Heart right ventricle (tissue), 16 donors: ENCODE measurements at regions not wholly inside any gene's neighbourhood (a gene's known extent, or its start where the extent isn't known, plus 50 kb on each side); places are given as distances from the start of the nearest gene placed in this dataset.

ENCODE experiments used
- ATAC-seq, 8 donors: fragments of 200-7000 bp; cut with Tn5 transposase; one replicate each; pipeline ENCODE4 v1.9.1; 2020; ENCODE audit warnings: mild to moderate bottlenecking in 8 of 8, moderate library complexity in 8 of 8, moderate number of reproducible peaks in 1 of 8
- DNase-seq, 2 donors: peaks; one replicate each; pipeline ENCODE4 v3.0.0-alpha.2; 2020
- H3K27ac ChIP-seq, 10 donors: fragments of 200-600 bp; sonication (generic) in 2 of 10; one replicate each; pipeline versions ENCODE4 v1.5.0 to v1.8.0; 2020 to 2022; ENCODE audit warnings: mild to moderate bottlenecking in 3 of 10
- H3K27me3 ChIP-seq, 7 donors: fragments of 200-600 bp; one replicate each; pipeline ENCODE4 v1.8.0; 2021 to 2022; ENCODE audit warnings: mild to moderate bottlenecking in 2 of 7
- H3K36me3 ChIP-seq, 9 donors: fragments of 200-600 bp; sonication (generic) in 1 of 9; one replicate each; pipeline versions ENCODE4 v1.5.0 to v1.8.0; 2020 to 2022; ENCODE audit warnings: mild to moderate bottlenecking in 2 of 9
- H3K4me1 ChIP-seq, 9 donors: fragments of 200-600 bp; sonication (generic) in 1 of 9; one replicate each; pipeline versions ENCODE4 v1.5.0 to v1.8.0; 2020 to 2022; ENCODE audit warnings: mild to moderate bottlenecking in 4 of 9
- H3K4me3 ChIP-seq, 10 donors: fragments of 200-600 bp; sonication (generic) in 2 of 10; one replicate each; pipeline versions ENCODE4 v1.5.0 to v1.8.0; 2020 to 2022; ENCODE audit warnings: mild to moderate bottlenecking in 7 of 10, moderate library complexity in 2 of 10
- H3K9me3 ChIP-seq, 11 donors: fragments of 200-600 bp in 10 of 11; sonication (generic) in 2 of 11; one replicate each; pipeline versions ENCODE4 v1.5.0 to v1.8.0; 2013 to 2022; ENCODE audit warnings: mild to moderate bottlenecking in 2 of 11, control low read depth in 1 of 11, moderate library complexity in 1 of 11
- CTCF ChIP-seq, 9 donors: fragments of 200-600 bp; sonication (generic) in 2 of 9; IDR thresholded peaks; one replicate each; pipeline versions ENCODE4 v1.5.0 to v1.8.0; 2021 to 2022; ENCODE audit warnings: antibody characterized with exemption in 9 of 9, mild to moderate bottlenecking in 5 of 9, moderate library complexity in 1 of 9
- WGBS, 2 donors: extraction: QIAGEN DNeasy Blood & Tissue Kit; methylation state at CpG; one replicate each; pipeline ENCODE4 v1.1.7; 2013; ENCODE audit warnings: inconsistent platforms in 1 of 2; 5-methylcytosine and 5-hydroxymethylcytosine counted together
- intact Hi-C, 10 donors: fragments of 100-400 bp; cut with DNase I; formaldehyde crosslinking; loops; one replicate each; pipeline versions ENCODE4 v1.11.1 to v1.14.2; 2022
- donor health status: Arrhythmogenic right ventricular cardiomyopathy.
- donor health status: ischemic (EF 13 %, LVEDD 7.1; RV severe dilation, severe dysfunction).
- donor health status: healthy with polysubstance abuse.
- donor health status: DM: no; HTN: yes; CAD: no.
- donor health status: DM: no; HTN: no; CAD: no.
- donor health status: ischemic (EF 25% LVEDD 6.9; RV normal size, moderate dysfunction).
- donor health status: ischemic (EF 25% LVEDD 5.7; RV mildly dilated, moderate dysfunction).
- donor health status: healthy.
- donor health status: DM: yes; HTN: yes; CAD: no.
- donor health status: Ischemic cardiomyopathy.
- donor health status: ischemic (EF 35%, LVEDD 5.7; RV mildly dilated, moderate dysfunction).
- donor health status: nonischemic (EF 11% LVEDD 7.7; RV severe dilation, severe dysfunction).
- donor health status: DM: yes; HTN: yes; CAD: no.
- donor health status: PGD.
- donor health status: ischemic (EF 29% LVEDD 5.4; RV normal size, mild dysfunction).
- donor health status: nonischemic (EF 23%, LVEDD 6.1; RV moderate dilation, normal function).

- Histone ChIP-seq H3K27ac (no peak overlapping the region), H3K4me1 (no peaks in the 10 kb centered on the region), H3K36me3 (no peaks in the 10 kb centered on the region), H3K27me3 (peaks cover 4 to 69% (median 31%) of the 10 kb centered on the region in 7 donors), H3K4me3 (no peak overlapping the region), H3K9me3 (no peaks in the 10 kb centered on the region)
- ATAC-seq: no peak
- 69 to 73% methylated on average over 17 of the region's 17 CpGs for WGBS, 2 donors
- intact Hi-C loops: no loop called here
- TF ChIP-seq CTCF (IDR thresholded peaks at IDR 0.05): no peak
- no peak for DNase-seq
Observed at GRCh38 chr22:48551716-48552268, 1275.9 kb downstream of the BRD1 start.

- WGBS, 2 donors: 86 to 90% methylated on average over 10 of the region's 10 CpGs
- no peak overlapping the region for H3K27ac ChIP-seq
- DNase-seq: no peak
- intact Hi-C loops: no loop called here
- no peaks in the 10 kb centered on the region for H3K36me3 ChIP-seq
- no peak for TF ChIP-seq CTCF (IDR thresholded peaks at IDR 0.05)
- ATAC-seq: no peak
- H3K9me3 ChIP-seq: no peaks in the 10 kb centered on the region
- H3K27me3 ChIP-seq: peaks cover 4 to 66% (median 28%) of the 10 kb centered on the region in 7 donors
- no peak overlapping the region for H3K4me3 ChIP-seq
- no peaks in the 10 kb centered on the region for H3K4me1 ChIP-seq
Observed at GRCh38 chr22:48551061-48551460, 1276.6 kb downstream of the BRD1 start.

DNA sequence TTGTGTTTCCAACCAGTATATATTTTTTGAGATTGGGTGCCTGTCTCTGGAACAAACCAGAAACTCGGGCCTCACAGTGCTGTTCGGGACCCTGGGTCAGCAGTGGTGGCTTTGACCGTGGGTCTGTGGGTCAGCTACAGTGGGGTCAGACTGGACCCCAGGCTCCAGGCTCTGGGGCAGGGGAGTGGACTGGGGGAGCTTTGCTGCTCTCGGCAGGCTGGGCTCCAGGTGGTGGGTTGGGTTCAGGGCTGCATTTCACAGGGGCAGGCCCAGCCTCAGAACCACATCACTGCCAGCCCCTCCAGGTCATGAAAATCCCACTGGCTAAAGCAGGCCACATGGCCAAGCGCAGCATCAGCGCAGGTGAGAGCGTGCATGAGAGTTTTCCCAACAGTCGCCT is 1279.3 kb downstream of the BRD1 start:
- no peak for TF ChIP-seq CTCF (IDR thresholded peaks at IDR 0.05)
- no peak for DNase-seq

GRCh38 chr22:48547971-48548370 is 1279.7 kb downstream of the BRD1 start:
- ATAC-seq (no peak), DNase-seq (no peak)
- intact Hi-C loops: no loop called here
- Histone ChIP-seq H3K9me3 (no peaks in the 10 kb centered on the region), H3K27ac (no peak overlapping the region), H3K4me1 (no peaks in the 10 kb centered on the region), H3K27me3 (peaks cover 0 to 54% (median 32%) of the 10 kb centered on the region in 7 donors), H3K4me3 (no peak overlapping the region), H3K36me3 (no peaks in the 10 kb centered on the region)
- TF ChIP-seq CTCF (IDR thresholded peaks at IDR 0.05): no peak
- 79 to 80% methylated on average over 13 of the region's 13 CpGs for WGBS, 2 donors

More for the DNA sequence above, 1279.3 kb downstream of the BRD1 start:
- 86 to 90% methylated on average over 8 of the region's 8 CpGs for WGBS, 2 donors
- no peaks in the 10 kb centered on the region for H3K36me3 ChIP-seq
- no peak overlapping the region for H3K27ac ChIP-seq
- ATAC-seq: no peak
- H3K4me3 ChIP-seq: no peak overlapping the region
- H3K4me1 ChIP-seq: no peaks in the 10 kb centered on the region
- intact Hi-C loops: no loop called here
- H3K9me3 ChIP-seq: no peaks in the 10 kb centered on the region
- peaks cover 0 to 58% (median 36%) of the 10 kb centered on the region in 7 donors for H3K27me3 ChIP-seq
